ENCODE measurements at regions not wholly inside any gene's neighbourhood (a gene's known extent, or its start where the extent isn't known, plus 50 kb on each side); places are given as distances from the start of the nearest gene placed in this dataset.

DNA sequence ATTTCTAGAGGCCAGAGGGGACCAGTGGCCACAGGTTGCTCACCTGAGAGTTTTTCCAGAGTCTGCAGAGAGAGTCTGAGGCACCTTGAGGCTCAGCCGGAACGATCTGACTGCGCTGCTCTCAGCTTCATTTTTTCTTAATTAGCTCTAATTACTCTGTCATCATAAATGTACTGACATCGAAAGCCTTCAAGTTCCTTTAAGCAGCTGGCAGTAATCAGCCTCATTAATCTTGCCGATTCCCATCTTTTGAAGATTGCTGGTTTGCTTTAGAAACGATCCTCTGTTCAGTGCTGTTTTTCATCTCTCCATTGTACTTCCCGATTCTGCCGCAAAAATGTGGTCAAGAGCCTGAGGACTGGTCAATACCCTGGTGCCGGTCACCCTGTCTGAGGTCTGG, 454.7 kb downstream of the TYW1 start:
- ATAC-seq (replicated peaks) (no peak), DNase-seq (no peak)
- H3K27ac Mint-ChIP-seq: no peak overlapping the region
- H3K36me3 Mint-ChIP-seq: no peaks in the 10 kb centered on the region
- no peak overlapping the region for H3K4me3 Mint-ChIP-seq
- H3K9me3 Mint-ChIP-seq: peaks cover 6 to 12% of the 10 kb centered on the region in 2 donors
- H3K4me1 Mint-ChIP-seq: peaks cover 0 to 1% of the 10 kb centered on the region in 2 donors
- H3K27me3 Mint-ChIP-seq: peaks cover 5 to 11% of the 10 kb centered on the region in 2 donors

DNA sequence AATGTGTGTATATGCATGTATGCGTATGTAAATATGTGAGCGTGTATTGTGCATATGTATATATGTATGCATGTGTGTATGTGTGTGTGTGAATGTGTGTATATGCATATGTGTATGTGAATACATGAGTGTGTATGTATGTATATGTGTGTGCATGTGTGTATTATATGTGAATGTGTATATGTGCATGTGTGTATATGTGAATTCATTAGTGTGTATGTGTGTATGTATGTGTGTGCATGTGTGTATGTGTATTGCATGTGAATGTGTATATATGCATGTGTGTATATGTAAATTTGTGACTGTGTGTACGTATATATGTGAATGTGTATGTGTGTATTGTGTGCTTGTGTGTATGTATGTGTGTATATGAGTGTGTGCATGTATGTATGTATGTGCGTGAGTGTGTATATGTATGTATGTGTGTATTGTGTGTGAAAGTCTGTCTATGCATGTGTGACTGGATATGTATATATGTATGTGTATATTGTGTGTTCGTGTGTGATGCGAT, 455.9 kb downstream of the TYW1 start:
- Mint-ChIP-seq H3K9me3 (peaks cover 6 to 12% of the 10 kb centered on the region in 2 donors), H3K27me3 (peaks cover 5 to 11% of the 10 kb centered on the region in 2 donors), H3K36me3 (no peaks in the 10 kb centered on the region), H3K4me1 (peaks cover 0 to 1% of the 10 kb centered on the region in 2 donors), H3K27ac (no peak overlapping the region), H3K4me3 (no peak overlapping the region)
- DNase-seq (no peak), ATAC-seq (replicated peaks) (no peak)

DNA sequence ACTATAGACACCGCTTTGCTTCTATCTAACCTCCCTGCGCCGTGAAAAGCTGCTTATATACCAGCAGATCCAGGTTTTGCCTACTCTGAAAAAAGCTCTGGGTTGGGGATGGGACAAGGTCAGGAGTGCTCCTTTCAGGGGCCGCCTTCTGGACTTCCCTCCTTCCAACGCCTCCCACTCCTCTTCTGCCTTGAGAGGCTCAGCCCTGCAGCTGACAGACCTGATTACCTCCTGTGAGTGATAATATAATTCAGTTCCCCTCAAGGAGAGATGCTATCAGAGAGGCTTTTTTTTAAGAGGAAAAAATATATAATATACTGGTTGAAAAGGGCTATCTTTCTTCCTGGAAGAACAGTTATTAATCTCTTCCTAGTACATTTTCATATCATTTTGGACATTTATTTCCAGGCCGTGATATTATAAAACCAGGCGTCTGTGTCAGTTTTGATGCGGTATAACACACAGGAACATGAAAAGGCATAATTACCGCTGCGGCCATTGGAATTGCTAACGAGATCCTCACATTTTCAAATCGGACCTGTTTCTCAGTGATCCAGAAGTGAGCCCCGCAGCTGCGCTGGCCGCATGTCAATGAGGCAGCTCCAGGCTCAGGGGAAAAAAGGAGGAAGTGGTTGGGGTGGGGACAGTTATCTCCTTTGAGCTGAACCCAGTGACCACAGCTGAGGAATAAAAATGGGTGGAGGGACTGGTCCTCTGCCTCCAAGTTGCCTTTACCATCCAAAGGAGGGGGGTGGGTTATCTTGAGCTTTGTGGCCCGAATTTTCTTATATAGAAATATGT, 457.1 kb downstream of the TYW1 start:
- Mint-ChIP-seq H3K36me3 (no peaks in the 10 kb centered on the region), H3K4me3 (no peak overlapping the region), H3K4me1 (peaks cover 0 to 1% of the 10 kb centered on the region in 2 donors), H3K27ac (no peak overlapping the region), H3K27me3 (peaks cover 5 to 21% of the 10 kb centered on the region in 2 donors), H3K9me3 (peaks cover 4 to 12% of the 10 kb centered on the region in 2 donors)
- ATAC-seq (replicated peaks): no peak
- no peak for DNase-seq

DNA sequence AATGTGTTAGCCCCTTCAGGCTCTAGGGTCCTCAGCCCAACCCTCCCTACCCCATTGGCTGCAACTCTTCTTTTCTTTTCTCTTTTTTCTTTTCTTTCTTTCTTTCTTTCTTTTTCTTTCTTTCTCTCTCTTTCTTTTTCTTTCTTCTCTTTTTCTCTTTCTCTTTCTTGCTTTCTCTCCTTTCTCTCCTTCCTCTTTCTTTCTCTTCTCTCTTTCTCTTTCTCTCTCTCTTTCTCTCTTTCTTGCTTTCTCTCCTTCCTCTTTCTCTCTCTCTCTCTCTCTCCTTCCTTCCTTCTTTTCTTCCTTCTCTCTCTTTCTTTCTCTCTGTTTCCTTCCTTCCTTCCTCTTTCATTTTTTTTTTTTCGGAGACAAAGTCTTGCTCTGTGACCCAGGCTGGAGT, 458.9 kb downstream of the TYW1 start:
- DNase-seq (no peak), ATAC-seq (replicated peaks) (no peak)
- Mint-ChIP-seq H3K27ac (no peak overlapping the region), H3K4me3 (no peak overlapping the region), H3K4me1 (peaks cover 0 to 1% of the 10 kb centered on the region in 2 donors), H3K27me3 (peaks cover 9 to 22% of the 10 kb centered on the region in 2 donors), H3K9me3 (peaks cover 4 to 12% of the 10 kb centered on the region in 2 donors), H3K36me3 (no peaks in the 10 kb centered on the region)

DNA sequence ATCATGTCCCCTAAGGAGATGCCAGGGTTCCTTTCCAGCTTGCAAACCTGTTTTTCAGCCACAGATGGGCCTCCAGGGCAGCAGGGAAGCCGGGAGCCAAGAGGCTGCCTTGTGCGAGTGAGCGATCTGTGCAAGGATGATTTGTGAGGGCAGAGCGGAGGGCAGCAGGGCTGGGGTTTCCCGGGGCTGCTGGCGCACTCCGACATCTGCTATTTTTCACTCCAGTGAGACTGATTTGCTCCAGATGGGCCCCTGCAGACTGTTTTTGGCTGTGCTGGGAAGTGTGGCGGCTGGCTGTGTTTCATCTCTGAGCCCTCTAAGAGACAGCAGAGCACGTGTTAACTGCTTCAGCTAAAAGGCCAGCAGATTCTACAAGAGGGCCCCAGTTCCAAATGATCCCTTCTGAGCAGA, 466.2 kb downstream of the TYW1 start:
- Mint-ChIP-seq H3K36me3 (no peaks in the 10 kb centered on the region), H3K27ac (no peak overlapping the region), H3K4me1 (no peaks in the 10 kb centered on the region), H3K4me3 (no peak overlapping the region), H3K9me3 (peaks cover 3 to 4% of the 10 kb centered on the region in 2 donors), H3K27me3 (peaks cover 8 to 10% of the 10 kb centered on the region in 2 donors)
- DNase-seq (no peak), ATAC-seq (replicated peaks) (no peak)

DNA sequence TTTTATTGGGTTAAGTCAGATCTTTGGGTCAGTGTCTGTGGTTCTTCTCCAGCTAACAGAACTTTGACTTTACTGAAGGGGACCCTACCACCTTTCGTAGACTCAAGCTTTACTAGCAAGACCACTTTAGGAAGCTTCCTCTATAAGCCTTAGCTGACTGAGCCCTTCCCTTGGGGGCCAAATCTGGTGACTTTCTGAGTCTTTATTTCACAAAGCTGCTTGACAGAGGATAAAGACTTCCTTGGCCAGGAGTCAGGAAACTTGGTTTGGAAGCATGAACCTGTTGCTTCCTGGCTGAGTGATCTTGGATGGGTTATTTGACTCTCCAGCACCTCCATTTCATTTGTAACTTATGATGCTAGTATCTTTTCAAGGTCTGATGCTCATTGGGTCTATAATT, 466.7 kb downstream of the TYW1 start:
- no peak overlapping the region for H3K4me3 Mint-ChIP-seq
- ATAC-seq (replicated peaks) (no peak), DNase-seq (no peak)
- H3K27ac Mint-ChIP-seq: no peak overlapping the region
- H3K4me1 Mint-ChIP-seq: no peaks in the 10 kb centered on the region
- H3K36me3 Mint-ChIP-seq: no peaks in the 10 kb centered on the region
- H3K9me3 Mint-ChIP-seq: peaks cover 5 to 6% of the 10 kb centered on the region in 2 donors
- H3K27me3 Mint-ChIP-seq: peaks cover 5 to 9% of the 10 kb centered on the region in 2 donors

DNA sequence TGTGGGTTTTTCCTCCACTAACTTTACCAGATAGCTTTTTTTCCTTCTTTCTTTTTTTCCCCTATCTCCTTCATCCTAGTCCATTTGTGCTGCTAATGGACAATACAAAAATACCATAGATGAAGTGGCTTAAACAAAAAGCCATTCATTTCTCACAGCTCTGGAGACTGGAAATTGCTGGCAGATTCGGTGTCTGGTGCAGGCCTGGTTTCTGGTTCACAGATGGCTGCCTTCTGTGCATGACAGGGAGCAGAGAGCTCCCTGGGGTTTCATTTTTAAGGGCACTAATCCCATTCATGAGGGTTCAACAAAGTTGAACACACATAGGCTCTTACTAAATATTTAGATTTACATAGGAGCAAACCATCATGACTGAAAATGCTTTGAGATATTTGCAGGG, 467.4 kb downstream of the TYW1 start:
- H3K4me1 Mint-ChIP-seq: no peaks in the 10 kb centered on the region
- ATAC-seq (replicated peaks): no peak
- no peak overlapping the region for H3K27ac Mint-ChIP-seq
- DNase-seq: no peak
- no peak overlapping the region for H3K4me3 Mint-ChIP-seq
- no peaks in the 10 kb centered on the region for H3K36me3 Mint-ChIP-seq
- H3K9me3 Mint-ChIP-seq: peaks cover 8 to 12% of the 10 kb centered on the region in 2 donors
- H3K27me3 Mint-ChIP-seq: peaks cover 0 to 15% of the 10 kb centered on the region in 2 donors

DNA sequence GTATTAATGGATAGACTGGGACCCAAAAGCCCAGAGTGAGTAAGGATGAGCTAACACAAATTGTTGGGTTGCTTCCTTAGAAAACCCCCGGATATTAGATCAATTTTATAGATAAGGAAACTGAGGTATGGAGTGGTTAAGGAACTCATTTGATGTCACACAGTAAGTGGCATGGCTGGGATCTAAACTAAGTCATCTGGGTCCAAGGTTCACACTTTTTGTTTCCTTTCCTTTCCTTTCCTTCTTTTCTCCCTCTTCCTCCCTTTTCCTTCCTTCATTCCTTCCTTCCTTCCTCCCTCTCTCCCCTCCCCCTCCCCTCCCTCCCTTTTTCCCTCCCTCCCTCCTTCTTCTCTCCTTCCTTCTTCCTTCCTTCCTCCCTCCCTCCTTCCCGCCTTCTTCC, 469.5 kb downstream of the TYW1 start:
- ATAC-seq (replicated peaks) (no peak), DNase-seq (no peak)
- no peak overlapping the region for H3K27ac Mint-ChIP-seq
- no peak overlapping the region for H3K4me3 Mint-ChIP-seq
- H3K27me3 Mint-ChIP-seq: peaks cover 0 to 6% of the 10 kb centered on the region in 2 donors
- peaks cover 8 to 15% of the 10 kb centered on the region in 2 donors for H3K9me3 Mint-ChIP-seq
- H3K4me1 Mint-ChIP-seq: no peaks in the 10 kb centered on the region
- no peaks in the 10 kb centered on the region for H3K36me3 Mint-ChIP-seq

DNA sequence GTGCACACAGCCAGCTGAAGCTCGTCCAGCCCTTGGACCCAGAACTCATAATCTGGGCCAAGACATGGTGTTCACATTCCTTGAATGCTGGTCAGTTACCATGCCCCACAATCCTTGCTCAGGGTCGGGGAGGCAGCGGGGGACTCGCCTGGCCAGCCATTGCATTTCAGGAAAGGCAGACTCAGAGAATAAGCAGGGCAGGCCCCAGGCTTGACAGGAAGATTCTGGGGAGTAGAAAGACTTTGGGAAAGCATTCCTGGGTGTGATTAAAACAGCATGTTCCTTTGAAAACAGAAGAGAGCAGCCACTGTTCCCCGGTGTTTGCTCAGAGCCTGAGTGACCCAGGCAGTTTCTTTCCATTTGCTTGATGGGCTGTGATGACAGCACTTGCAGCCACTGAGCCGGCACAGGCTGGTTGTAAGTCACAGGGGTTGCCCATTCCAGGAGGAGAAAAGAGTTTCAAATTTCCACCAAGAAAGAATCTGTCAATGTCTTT, 473.7 kb downstream of the TYW1 start:
- peaks cover 4 to 15% of the 10 kb centered on the region in 2 donors for H3K9me3 Mint-ChIP-seq
- DNase-seq: no peak
- no peak overlapping the region for H3K4me3 Mint-ChIP-seq
- no peaks in the 10 kb centered on the region for H3K4me1 Mint-ChIP-seq
- H3K27ac Mint-ChIP-seq: no peak overlapping the region
- ATAC-seq (replicated peaks): no peak
- H3K27me3 Mint-ChIP-seq: peaks cover 0 to 6% of the 10 kb centered on the region in 2 donors
- H3K36me3 Mint-ChIP-seq: no peaks in the 10 kb centered on the region

DNA sequence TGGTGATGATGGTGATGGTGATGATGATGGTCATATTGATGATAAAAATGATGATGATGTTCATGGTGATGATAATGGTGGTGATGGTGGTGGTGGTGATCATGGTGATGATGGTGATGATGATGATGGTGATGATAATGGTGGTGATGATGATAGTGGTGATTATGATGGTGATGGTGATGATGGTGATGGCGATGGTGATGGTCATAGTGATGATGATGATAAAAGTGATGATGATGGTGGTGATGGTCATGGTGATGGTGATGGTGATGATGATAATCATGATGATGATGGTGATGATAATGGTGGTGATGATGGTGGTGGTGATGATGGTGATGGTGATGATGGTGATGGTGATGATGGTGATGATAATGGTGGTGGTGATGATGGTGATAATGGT, 478.7 kb downstream of the TYW1 start:
- Mint-ChIP-seq H3K4me3 (no peak overlapping the region), H3K27me3 (no peaks in the 10 kb centered on the region), H3K4me1 (no peaks in the 10 kb centered on the region), H3K9me3 (no peaks in the 10 kb centered on the region), H3K27ac (no peak overlapping the region), H3K36me3 (no peaks in the 10 kb centered on the region)
- no peak for ATAC-seq (replicated peaks)
- no peak for DNase-seq

DNA sequence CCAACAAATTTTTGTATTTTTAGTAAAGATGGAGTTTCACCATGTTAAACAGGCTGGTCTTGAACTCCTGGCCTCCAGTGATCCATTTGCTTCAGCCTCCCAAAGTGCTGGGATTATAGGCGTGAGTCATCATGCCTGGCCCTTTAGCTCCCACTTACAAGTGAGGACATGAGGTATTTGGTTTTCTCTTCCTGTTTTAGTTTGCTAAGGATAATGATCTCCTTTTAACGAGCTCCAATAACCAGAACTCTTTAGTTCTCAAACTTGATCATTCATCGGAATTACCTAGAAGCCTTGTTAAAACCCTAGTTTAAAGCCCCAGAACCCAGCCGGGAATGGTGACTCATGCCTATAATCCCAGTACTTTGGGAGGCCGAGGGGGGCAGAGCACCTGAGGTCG, 481.4 kb downstream of the TYW1 start:
- ATAC-seq (replicated peaks): no peak
- H3K4me3 Mint-ChIP-seq: no peak overlapping the region
- DNase-seq: no peak
- H3K27me3 Mint-ChIP-seq: no peaks in the 10 kb centered on the region
- H3K4me1 Mint-ChIP-seq: no peaks in the 10 kb centered on the region
- H3K36me3 Mint-ChIP-seq: no peaks in the 10 kb centered on the region
- no peak overlapping the region for H3K27ac Mint-ChIP-seq
- no peaks in the 10 kb centered on the region for H3K9me3 Mint-ChIP-seq

DNA sequence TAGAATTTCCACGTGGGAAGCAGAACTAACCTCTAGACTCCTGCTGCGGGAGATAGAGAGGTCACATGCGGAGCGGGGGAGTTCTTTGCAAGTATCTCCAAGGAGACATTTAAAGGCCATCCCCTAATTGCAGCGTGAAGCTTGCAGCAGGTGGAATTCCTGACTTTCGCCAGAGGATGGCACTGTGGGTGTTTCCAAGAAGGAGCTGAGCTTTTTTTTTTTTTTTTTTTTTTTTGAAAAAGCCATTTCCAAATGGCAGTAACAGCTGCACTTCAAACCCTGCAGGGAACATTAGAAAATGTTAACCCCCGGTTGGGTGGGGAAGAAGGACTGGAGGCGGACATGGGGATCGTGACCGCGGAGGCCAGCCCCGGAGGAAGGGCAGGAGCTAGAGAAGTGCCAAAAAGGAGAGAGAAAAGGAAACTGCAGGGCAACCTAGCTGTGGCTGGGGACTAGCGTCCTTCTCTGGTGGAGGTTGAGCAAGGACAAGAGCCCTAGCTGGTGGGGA, 487.7 kb downstream of the TYW1 start:
- H3K9me3 Mint-ChIP-seq: no peaks in the 10 kb centered on the region
- peak; percentile 21 for DNase-seq
- H3K4me3 Mint-ChIP-seq: peak overlapping the region in 1 of 2 donors; percentile 22
- H3K36me3 Mint-ChIP-seq: no peaks in the 10 kb centered on the region
- peaks cover 13 to 15% of the 10 kb centered on the region in 2 donors for H3K27me3 Mint-ChIP-seq
- no peak overlapping the region for H3K27ac Mint-ChIP-seq
- peak; percentile 55 to 58 for ATAC-seq (replicated peaks)
- peaks cover 5 to 14% of the 10 kb centered on the region in 2 donors for H3K4me1 Mint-ChIP-seq

DNA sequence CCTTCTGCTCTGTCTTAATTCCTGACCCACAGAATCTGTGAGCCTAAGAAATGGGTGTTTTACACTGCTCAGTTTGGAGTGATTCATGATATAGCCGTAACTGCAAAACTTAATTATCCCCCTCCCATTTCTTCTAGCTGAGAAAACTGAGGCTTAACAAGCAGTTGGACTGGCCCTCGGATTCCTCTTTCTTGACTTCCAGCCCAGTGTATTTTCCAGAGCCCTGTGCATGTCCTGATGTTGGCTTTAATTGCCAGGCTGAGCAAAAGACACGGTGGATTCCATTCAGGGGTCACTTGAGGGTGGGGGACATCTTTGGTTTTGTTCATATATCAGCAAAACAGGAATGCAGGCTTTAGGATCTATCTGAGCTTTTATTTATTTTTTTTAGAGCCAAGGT, 489.8 kb downstream of the TYW1 start:
- peaks cover 13 to 15% of the 10 kb centered on the region in 2 donors for H3K27me3 Mint-ChIP-seq
- H3K9me3 Mint-ChIP-seq: peaks cover 5 to 6% of the 10 kb centered on the region in 2 donors
- ATAC-seq (replicated peaks) (no peak), DNase-seq (no peak)
- peaks cover 5 to 14% of the 10 kb centered on the region in 2 donors for H3K4me1 Mint-ChIP-seq
- no peaks in the 10 kb centered on the region for H3K36me3 Mint-ChIP-seq
- no peak overlapping the region for H3K27ac Mint-ChIP-seq
- no peak overlapping the region for H3K4me3 Mint-ChIP-seq

DNA sequence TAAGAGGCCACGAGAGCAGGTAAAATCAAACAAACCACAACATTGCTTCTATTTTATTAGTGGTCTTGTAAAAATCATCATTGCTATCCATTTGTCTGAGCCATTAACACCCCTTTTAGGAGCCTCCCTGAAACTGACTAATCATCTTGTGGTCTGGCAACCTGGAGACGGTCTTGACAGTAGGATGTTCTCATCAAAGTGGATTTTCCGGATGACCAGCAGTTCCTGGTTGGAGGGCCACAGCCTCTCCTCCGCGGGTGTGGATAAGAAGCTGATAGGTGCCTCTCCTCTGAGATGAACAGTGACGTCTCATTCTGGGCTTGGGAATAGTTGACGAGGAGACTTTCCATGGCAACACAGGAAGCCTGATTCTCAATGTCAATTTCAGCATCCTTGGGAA, 490.7 kb downstream of the TYW1 start:
- ATAC-seq (replicated peaks) (no peak), DNase-seq (no peak)
- Mint-ChIP-seq H3K4me1 (peaks cover 5 to 14% of the 10 kb centered on the region in 2 donors), H3K4me3 (no peak overlapping the region), H3K27ac (no peak overlapping the region), H3K27me3 (peaks cover 13 to 15% of the 10 kb centered on the region in 2 donors), H3K9me3 (peaks cover 5 to 7% of the 10 kb centered on the region in 2 donors), H3K36me3 (no peaks in the 10 kb centered on the region)

DNA sequence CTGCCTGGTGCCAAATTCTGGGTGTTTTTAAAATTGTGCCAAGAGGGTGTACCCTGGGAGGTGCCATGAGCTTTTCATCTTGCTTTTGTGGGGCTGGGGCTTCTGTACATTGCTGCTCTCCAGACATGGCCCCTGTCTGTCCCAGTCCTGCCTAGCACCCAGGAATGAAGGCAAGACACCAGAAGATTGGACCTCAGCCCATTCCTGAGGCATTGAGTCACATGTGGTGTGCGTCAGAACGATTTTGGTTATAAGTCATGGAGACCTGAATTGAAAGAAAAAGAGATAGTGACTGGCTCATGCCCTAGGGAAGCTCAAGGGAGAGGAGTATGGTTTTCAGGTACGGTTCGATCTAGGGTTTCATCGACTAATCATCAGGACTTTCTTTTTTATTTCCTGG, 493.2 kb downstream of the TYW1 start:
- DNase-seq (no peak), ATAC-seq (replicated peaks) (no peak)
- H3K27ac Mint-ChIP-seq: no peak overlapping the region
- H3K9me3 Mint-ChIP-seq: peaks cover 5 to 7% of the 10 kb centered on the region in 2 donors
- peaks cover 1 to 5% of the 10 kb centered on the region in 2 donors for H3K4me1 Mint-ChIP-seq
- H3K36me3 Mint-ChIP-seq: no peaks in the 10 kb centered on the region
- peaks cover 6 to 8% of the 10 kb centered on the region in 2 donors for H3K27me3 Mint-ChIP-seq
- H3K4me3 Mint-ChIP-seq: no peak overlapping the region

All from stimulated activated naive B cell treated with anti-CD40 and anti-IgM and Interleukin-4, amounts not matched to agents 10 μg/mL and 1 μg/mL and 100 μg/mL, for 72 hours (primary cell).